ENCODE measurements at regions not wholly inside any gene's neighbourhood (a gene's known extent, or its start where the extent isn't known, plus 50 kb on each side); places are given as distances from the start of the nearest gene placed in this dataset.

- Histone ChIP-seq H3K36me3 (replicated peaks; ENCODE audit: insufficient read depth, low read length) (no peaks in the 10 kb centered on the region), H2AFZ (ENCODE audit: low read length) (no peak overlapping the region), H3K4me2 (ENCODE audit: low read depth, low read length) (no peak overlapping the region; the same call in 1 of the 2 replicates), H3K9me2 (replicated peaks; ENCODE audit: insufficient read depth, low read length) (no peaks in the 10 kb centered on the region), H3K9me3 (replicated peaks; ENCODE audit: insufficient read depth, low read length) (no peaks in the 10 kb centered on the region), H3F3A (ENCODE audit: insufficient read depth, low read length) (no peaks in the 10 kb centered on the region), H3K9ac (ENCODE audit: low read length) (no peak overlapping the region), H4K20me1 (ENCODE audit: insufficient read depth, low read length) (no peaks in the 10 kb centered on the region), H3K27ac (ENCODE audit: low read length) (no peak overlapping the region), H3K4me3 (ENCODE audit: low read length) (no peak overlapping the region), H3K27me3 (replicated peaks; ENCODE audit: insufficient read depth, low read length) (no peaks in the 10 kb centered on the region), H3K79me2 (ENCODE audit: low read length) (no peaks in the 10 kb centered on the region), H3K4me1 (ENCODE audit: low read length) (no peaks in the 10 kb centered on the region)
- TF ChIP-seq EZH2phosphoT487 (IDR thresholded peaks at IDR 0.05; ENCODE audit: low read length) (no peak), EZH2 (optimal IDR thresholded peaks at IDR 0.05; ENCODE audit: low read depth, low read length) (no peak)
- TF ChIP-seq, protein P1, sequence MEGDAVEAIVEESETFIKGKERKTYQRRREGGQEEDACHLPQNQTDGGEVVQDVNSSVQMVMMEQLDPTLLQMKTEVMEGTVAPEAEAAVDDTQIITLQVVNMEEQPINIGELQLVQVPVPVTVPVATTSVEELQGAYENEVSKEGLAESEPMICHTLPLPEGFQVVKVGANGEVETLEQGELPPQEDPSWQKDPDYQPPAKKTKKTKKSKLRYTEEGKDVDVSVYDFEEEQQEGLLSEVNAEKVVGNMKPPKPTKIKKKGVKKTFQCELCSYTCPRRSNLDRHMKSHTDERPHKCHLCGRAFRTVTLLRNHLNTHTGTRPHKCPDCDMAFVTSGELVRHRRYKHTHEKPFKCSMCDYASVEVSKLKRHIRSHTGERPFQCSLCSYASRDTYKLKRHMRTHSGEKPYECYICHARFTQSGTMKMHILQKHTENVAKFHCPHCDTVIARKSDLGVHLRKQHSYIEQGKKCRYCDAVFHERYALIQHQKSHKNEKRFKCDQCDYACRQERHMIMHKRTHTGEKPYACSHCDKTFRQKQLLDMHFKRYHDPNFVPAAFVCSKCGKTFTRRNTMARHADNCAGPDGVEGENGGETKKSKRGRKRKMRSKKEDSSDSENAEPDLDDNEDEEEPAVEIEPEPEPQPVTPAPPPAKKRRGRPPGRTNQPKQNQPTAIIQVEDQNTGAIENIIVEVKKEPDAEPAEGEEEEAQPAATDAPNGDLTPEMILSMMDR (IDR thresholded peaks at IDR 0.05; ENCODE audit: low read length), result no peak
- DNase-seq, result no peak
These were observed 128.4 kb upstream of the NOX3 start for GRCh38 chr6:155584006-155584405.

DNA sequence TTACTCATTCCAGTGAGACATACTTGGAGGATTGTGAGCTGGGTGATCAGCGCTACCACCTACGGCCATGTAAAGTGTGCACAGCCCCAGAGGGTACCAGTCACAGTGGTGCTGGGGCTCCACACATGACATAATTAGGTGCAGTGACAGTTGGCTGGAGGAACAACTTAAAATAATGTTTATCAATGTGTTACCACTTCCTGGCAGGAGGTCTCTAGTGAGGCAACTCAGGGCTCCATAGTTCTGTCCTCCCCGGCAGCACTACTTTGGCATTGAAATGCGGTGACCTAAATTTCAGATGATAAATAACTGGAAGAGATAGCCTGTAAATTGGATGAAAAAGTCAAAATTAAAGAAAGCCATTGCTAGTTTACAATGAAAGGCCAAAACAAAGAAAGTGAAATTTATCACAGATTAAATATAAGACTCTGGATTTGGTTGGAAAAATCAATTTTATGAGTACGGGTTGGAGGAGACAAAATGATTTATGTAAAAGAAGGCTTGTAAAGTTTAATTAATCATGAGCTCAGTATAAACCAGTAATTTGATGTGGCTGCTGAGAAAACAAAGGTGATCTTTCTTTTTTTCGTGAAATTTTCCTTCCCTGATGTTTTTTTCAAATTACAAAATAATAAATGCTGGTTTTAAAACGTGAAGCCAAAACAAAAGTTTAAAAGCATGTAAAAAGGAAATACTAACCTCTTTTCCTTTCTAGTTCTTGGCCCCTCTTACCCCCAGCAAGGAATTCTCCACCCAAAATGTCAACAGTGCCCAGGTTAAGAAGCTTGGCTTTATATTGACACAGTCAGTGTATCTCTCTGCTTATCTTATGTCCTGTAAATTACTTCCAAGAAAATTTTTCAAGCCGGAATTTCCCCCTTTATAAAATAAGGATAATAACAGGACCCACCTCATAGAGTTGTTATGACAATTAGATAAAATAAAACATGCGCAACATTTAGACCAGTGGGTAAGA lies 126.7 kb upstream of the NOX3 start:
- no peak for TF ChIP-seq EZH2phosphoT487 (IDR thresholded peaks at IDR 0.05; ENCODE audit: low read length)
- no peaks in the 10 kb centered on the region for H3K27me3 ChIP-seq (replicated peaks; ENCODE audit: insufficient read depth, low read length)
- no peak overlapping the region for H3K27ac ChIP-seq (ENCODE audit: low read length)
- no peaks in the 10 kb centered on the region for H3K9me2 ChIP-seq (replicated peaks; ENCODE audit: insufficient read depth, low read length)
- DNase-seq, result no peak
- H4K20me1 ChIP-seq (ENCODE audit: insufficient read depth, low read length), result no peaks in the 10 kb centered on the region
- no peaks in the 10 kb centered on the region for H3F3A ChIP-seq (ENCODE audit: insufficient read depth, low read length)
- H3K9me3 ChIP-seq (replicated peaks; ENCODE audit: insufficient read depth, low read length), result no peaks in the 10 kb centered on the region
- H3K36me3 ChIP-seq (replicated peaks; ENCODE audit: insufficient read depth, low read length), result no peaks in the 10 kb centered on the region
- H3K9ac ChIP-seq (ENCODE audit: low read length), result no peak overlapping the region
- no peak overlapping the region for H3K4me3 ChIP-seq (ENCODE audit: low read length)
- H3K4me1 ChIP-seq (ENCODE audit: low read length), result no peaks in the 10 kb centered on the region
- no peak overlapping the region for H3K4me2 ChIP-seq (ENCODE audit: low read depth, low read length)
- no peak overlapping the region for H2AFZ ChIP-seq (ENCODE audit: low read length)
- H3K79me2 ChIP-seq (ENCODE audit: low read length), result no peaks in the 10 kb centered on the region

DNA sequence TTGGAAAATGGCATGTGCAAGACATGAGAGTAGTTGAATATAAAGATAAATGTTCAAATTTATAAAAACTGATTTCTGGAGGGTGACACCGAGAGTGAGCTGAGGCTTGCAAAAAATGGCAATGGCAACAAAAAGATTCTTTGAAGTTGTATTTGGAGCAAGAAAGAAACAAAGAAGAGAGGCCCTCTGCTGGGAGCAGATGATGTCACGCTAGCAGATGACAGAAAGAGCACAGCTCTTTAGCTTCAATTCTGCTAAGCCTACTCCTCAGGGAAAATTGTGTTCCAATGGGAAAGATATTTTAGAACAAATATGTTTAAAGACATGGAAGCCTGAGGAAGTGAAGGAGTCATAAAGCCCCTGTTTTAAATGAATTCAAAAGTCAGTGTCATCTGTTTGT lies 125.3 kb upstream of the NOX3 start:
- no peaks in the 10 kb centered on the region for H3K36me3 ChIP-seq (replicated peaks; ENCODE audit: insufficient read depth, low read length)
- H3K27me3 ChIP-seq (replicated peaks; ENCODE audit: insufficient read depth, low read length), result no peaks in the 10 kb centered on the region
- no peak overlapping the region for H3K4me2 ChIP-seq (ENCODE audit: low read depth, low read length)
- H3K9ac ChIP-seq (ENCODE audit: low read length), result no peak overlapping the region
- no peak overlapping the region for H2AFZ ChIP-seq (ENCODE audit: low read length)
- H4K20me1 ChIP-seq (ENCODE audit: insufficient read depth, low read length), result no peaks in the 10 kb centered on the region
- no peaks in the 10 kb centered on the region for H3K9me3 ChIP-seq (replicated peaks; ENCODE audit: insufficient read depth, low read length)
- no peak overlapping the region for H3K4me3 ChIP-seq (ENCODE audit: low read length)
- DNase-seq, result no peak
- H3K79me2 ChIP-seq (ENCODE audit: low read length), result no peaks in the 10 kb centered on the region
- no peaks in the 10 kb centered on the region for H3F3A ChIP-seq (ENCODE audit: insufficient read depth, low read length)
- no peaks in the 10 kb centered on the region for H3K4me1 ChIP-seq (ENCODE audit: low read length)
- no peak overlapping the region for H3K27ac ChIP-seq (ENCODE audit: low read length)
- no peak for TF ChIP-seq EZH2 (optimal IDR thresholded peaks at IDR 0.05; ENCODE audit: low read depth, low read length)
- no peaks in the 10 kb centered on the region for H3K9me2 ChIP-seq (replicated peaks; ENCODE audit: insufficient read depth, low read length)

- no peak overlapping the region for H3K4me3 ChIP-seq (ENCODE audit: low read length)
- no peaks in the 10 kb centered on the region for H3K27me3 ChIP-seq (replicated peaks; ENCODE audit: insufficient read depth, low read length)
- H2AFZ ChIP-seq (ENCODE audit: low read length), result no peak overlapping the region
- H3K79me2 ChIP-seq (ENCODE audit: low read length), result no peaks in the 10 kb centered on the region
- no peaks in the 10 kb centered on the region for H3K36me3 ChIP-seq (replicated peaks; ENCODE audit: insufficient read depth, low read length)
- no peaks in the 10 kb centered on the region for H3K9me2 ChIP-seq (replicated peaks; ENCODE audit: insufficient read depth, low read length)
- no peaks in the 10 kb centered on the region for H3K4me1 ChIP-seq (ENCODE audit: low read length)
- TF ChIP-seq EZH2 (optimal IDR thresholded peaks at IDR 0.05; ENCODE audit: low read depth, low read length), result no peak
- TF ChIP-seq, protein P1 (IDR thresholded peaks at IDR 0.05; ENCODE audit: low read length), result no peak
- TF ChIP-seq EZH2phosphoT487 (IDR thresholded peaks at IDR 0.05; ENCODE audit: low read length), result no peak
- H3K4me2 ChIP-seq (ENCODE audit: low read depth, low read length), result no peak overlapping the region
- DNase-seq, result no peak
- no peaks in the 10 kb centered on the region for H3K9me3 ChIP-seq (replicated peaks; ENCODE audit: insufficient read depth, low read length)
- H3K9ac ChIP-seq (ENCODE audit: low read length), result no peak overlapping the region
- H3K27ac ChIP-seq (ENCODE audit: low read length), result no peak overlapping the region
- no peaks in the 10 kb centered on the region for H3F3A ChIP-seq (ENCODE audit: insufficient read depth, low read length)
- H4K20me1 ChIP-seq (ENCODE audit: insufficient read depth, low read length), result no peaks in the 10 kb centered on the region
These were observed 122.6 kb upstream of the NOX3 start for GRCh38 chr6:155578251-155578650.
